HG03039 (cell line): ENCODE measurements at regions not wholly inside any gene's neighbourhood (a gene's known extent, or its start where the extent isn't known, plus 50 kb on each side); places are given as distances from the start of the nearest gene placed in this dataset.

Experiments used
- ATAC-seq: cut with Tn5 transposase; IDR thresholded peaks from one replicate; pipeline ENCODE4 v1.9.1; 2021; ENCODE audit warnings: mild to moderate bottlenecking, moderate library complexity; ENCODE audit not compliant: unreplicated experiment

DNA sequence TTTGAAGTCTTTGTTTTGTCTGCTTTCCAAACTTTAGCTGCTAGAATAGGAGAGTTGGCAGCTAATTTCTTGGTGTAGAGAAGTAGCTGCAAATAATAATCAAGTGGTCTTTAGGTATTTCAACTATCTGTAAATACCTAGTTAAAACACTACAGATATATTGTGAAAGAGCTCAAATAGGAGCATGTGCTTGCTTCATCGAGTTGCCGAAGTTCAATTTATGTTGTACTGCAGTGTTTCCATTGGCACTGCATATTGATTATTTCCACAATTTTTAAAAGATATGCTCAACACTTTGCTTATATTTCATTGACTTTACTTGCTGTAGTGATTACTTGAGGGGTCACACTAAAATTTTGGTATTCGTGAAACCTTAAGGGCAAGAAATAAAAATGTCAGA is 131.6 kb upstream of the BMP4 start:
- ATAC-seq, result no peak

GRCh38 chr14:54090274-54090673 is 133.6 kb upstream of the BMP4 start:
- ATAC-seq, result no peak

- ATAC-seq, result no peak
Measured at GRCh38 chr14:54094765-54095164, 138.1 kb upstream of the BMP4 start.

- no peak for ATAC-seq
Measured at GRCh38 chr14:54098536-54098935, 141.9 kb upstream of the BMP4 start.

- no peak for ATAC-seq
Measured at GRCh38 chr14:54102051-54102456, 145.4 kb upstream of the BMP4 start.

- no peak for ATAC-seq
Measured at GRCh38 chr14:54102530-54102929, 145.9 kb upstream of the BMP4 start.

GRCh38 chr14:54104601-54105145 is 148.0 kb upstream of the BMP4 start:
- no peak for ATAC-seq

DNA sequence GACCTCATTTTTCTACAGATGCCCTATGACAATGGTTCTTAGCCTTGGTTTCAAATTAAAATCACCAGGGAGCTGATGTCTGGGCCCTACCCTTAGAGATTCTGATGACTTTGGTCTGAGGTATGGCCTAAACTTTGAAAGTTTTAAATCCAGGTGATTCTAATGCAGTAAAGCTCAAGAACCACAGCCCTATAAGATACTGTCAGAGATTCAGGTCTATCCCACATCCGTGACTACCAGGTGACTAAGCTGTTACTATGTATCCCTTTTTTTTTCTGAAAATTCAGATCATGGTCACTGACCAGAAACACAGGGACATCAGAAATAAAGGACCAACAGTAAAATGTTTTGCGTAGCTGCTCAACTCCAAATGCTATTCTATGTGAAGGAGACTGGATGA is 148.8 kb upstream of the BMP4 start:
- no peak for ATAC-seq

GRCh38 chr14:54105898-54106297 is 149.3 kb upstream of the BMP4 start:
- ATAC-seq, result no peak

- ATAC-seq, result no peak
Measured at GRCh38 chr14:54106661-54107377, 150.2 kb upstream of the BMP4 start.

GRCh38 chr14:54108481-54109471 is 152.2 kb upstream of the BMP4 start:
- ATAC-seq, result no peak

GRCh38 chr14:54109521-54110120 is 153.0 kb upstream of the BMP4 start:
- ATAC-seq, result no peak

DNA sequence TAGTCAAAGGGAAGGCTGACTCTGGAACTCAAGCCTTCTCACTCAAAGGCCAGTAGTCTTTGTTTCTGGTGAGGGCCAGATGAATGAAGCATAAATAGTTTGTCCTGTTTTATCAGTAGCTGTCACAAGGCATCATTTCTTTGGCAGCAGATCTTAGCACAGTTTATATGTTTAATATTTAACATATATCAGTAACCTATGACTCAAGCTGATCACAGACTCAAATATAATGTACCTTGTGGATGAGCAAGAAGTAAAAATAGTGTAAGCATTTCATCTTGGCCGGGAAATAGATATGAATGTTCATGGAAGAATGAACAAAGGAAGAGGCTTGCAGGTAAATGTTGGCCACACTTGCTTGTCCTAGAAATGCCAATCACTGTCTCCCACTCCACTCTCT is 158.3 kb upstream of the BMP4 start:
- no peak for ATAC-seq

DNA sequence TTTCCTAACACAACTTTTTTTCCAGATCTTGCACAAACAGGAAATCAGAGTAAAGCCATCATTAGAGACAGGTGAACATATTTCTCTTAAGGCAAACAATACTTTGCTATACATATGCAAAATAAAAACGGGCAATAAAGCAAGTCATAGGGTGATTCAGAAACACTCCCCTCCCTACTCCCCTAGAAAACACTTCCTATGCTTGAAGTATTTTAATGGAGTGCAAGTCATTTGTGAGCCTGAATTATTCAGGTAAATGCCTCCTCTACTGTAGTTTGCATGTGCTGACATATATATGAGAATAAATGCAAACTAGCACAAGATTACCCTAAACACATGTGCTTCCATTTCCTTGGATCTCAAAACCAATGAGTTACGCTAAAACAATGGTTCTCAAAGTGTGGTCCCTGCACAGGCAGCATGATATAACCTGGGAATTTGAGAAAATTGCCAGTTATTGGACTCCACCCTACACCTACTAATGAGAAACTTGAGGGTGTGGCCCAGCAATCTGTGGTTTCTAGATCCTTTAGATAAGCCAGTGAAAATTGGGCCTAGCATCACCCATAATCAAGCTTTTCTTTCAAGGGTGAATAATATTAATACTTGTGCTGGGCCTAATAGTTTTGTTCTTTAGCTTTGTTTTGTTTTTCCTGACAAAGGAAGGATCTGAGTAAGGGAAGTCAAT is 159.7 kb upstream of the BMP4 start:
- no peak for ATAC-seq

GRCh38 chr14:54116972-54117371 is 160.3 kb upstream of the BMP4 start:
- no peak for ATAC-seq

DNA sequence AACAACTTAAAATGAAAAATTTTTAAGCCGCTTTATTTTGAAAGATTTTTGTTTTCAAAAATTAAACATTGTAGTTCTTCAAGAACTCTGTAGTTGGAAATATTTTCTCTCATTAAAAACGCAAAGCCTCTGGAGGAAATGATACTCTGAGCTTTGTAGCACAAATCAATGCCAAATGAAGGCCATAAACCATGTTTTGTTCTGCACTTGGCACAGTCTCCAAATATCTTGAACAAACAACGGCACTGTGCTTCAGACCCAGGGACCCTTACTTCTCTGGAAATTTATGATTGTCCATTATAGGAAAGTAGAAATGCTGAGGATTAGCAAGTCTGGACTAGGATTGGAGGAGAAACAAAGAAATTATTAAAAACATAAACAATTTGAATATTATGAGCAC is 160.8 kb upstream of the BMP4 start:
- no peak for ATAC-seq

- ATAC-seq, result no peak
Measured at GRCh38 chr14:54117924-54118323, 161.3 kb upstream of the BMP4 start.

GRCh38 chr14:54120260-54120659 is 163.6 kb upstream of the BMP4 start:
- ATAC-seq, result no peak

DNA sequence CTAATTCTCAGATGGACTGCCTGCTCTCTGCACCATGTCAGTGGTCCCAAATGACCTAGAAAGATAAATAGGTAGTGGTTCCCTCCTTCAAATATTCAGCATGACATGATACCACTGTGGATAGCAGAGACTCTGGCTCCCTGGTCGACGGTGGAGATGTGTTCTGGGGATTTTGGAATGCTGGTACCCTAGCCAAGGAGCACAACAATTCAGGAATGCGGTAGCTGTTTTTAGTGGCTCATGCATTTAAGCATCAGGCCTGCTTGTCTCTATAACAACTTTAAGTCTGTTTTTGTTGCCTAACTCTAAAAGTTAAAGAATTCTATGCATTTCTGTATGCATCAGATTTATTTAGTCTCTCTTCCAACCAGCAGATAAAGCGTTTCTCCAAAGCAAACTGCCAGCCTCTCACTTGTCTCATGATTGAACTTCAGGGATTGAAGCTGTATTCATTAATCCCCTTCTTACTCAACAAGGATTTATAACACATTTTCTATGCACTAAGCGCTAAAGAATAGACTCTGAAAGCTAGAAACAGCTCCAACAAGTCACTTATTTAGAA is 164.9 kb upstream of the BMP4 start:
- no peak for ATAC-seq

GRCh38 chr14:54123841-54124240 is 167.2 kb upstream of the BMP4 start:
- ATAC-seq, result no peak
